ENCODE measurements at regions not wholly inside any gene's neighbourhood (a gene's known extent, or its start where the extent isn't known, plus 50 kb on each side); places are given as distances from the start of the nearest gene placed in this dataset.

DNA sequence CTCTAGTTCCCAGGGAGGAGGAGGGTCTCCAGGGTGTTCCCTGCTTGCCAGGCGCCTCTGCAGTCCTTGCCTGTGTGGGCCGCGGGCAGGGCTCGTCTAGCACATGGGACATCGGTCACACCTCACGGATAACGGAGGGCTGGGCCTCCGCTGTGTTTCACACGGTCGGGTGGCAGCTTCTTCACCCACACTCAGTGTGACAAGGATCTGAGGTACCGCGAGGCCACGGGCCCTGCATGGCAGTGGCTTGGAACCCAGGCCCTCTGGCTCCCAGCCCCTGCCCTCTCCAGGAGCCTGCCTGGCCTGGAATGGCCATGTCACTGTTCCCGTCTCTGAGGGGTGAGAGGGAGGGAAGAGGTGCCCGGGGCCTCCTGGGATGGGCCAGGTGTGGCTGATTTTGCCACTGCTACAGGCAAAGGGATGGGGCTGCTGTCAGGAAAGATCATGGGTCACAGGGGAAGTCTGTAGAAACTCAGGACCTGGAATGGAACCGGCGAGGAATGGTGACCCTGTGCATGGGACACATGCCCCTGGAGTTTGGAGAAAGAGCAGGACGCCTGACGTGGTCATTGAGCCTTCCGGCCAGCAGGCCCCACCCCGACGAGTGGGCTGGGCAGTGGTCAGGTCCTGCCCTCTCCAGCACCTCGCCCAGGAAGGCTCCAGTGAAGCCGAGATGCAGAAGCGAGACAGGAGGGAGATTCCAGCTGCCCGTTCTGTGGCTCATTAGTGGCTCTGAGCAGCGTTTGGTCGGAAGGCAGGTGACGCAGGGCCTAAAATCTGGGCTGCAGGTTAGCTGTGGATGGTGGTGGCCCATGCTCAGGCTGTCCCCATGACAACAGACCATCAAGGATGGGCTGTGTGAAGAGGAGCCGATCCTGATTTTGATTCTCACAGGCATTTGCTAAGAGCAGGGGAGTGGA, 76.5 kb upstream of the GSE1 start (continued):
- TF ChIP-seq PHF20 (CRISPR knock-in tag; IDR thresholded peaks at IDR 0.05) (no peak), NR2F1 (CRISPR knock-in tag; IDR thresholded peaks at IDR 0.05) (no peak), TCF7L2 (IDR thresholded peaks at IDR 0.05; ENCODE audit: low read depth, low read length) (no peak), PHF8 (CRISPR knock-in tag; IDR thresholded peaks at IDR 0.05) (peak; percentile 21; the same call in 1 of the 2 replicates), MXD4 (CRISPR knock-in tag; IDR thresholded peaks at IDR 0.05) (no peak), ZNF7 (CRISPR knock-in tag; IDR thresholded peaks at IDR 0.05) (peak; percentile 10; the same call in 1 of the 2 replicates), PHF21A (CRISPR knock-in tag; IDR thresholded peaks at IDR 0.05) (peak; percentile 71), ZNF329 (CRISPR knock-in tag; IDR thresholded peaks at IDR 0.05; ENCODE audit: low read depth) (0 out of 2 replicates have a peak, but pooled peaks have one; percentile 25), ZNF713 (CRISPR knock-in tag; IDR thresholded peaks at IDR 0.05) (no peak), HIVEP1 (CRISPR knock-in tag; IDR thresholded peaks at IDR 0.05) (0 out of 2 replicates have a peak, but pooled peaks have one; percentile 20), ZNF589 (CRISPR knock-in tag; conservative IDR thresholded peaks at IDR 0.05) (no peak), ETV5 (CRISPR knock-in tag; IDR thresholded peaks at IDR 0.05; ENCODE audit: borderline replicate concordance) (peak; percentile 73; the same call in 1 of the 2 replicates), SMARCC2 (IDR thresholded peaks at IDR 0.05) (no peak), SMAD9 (CRISPR knock-in tag; IDR thresholded peaks at IDR 0.05) (peak; percentile 52; the same call in 1 of the 2 replicates), KMT2A (CRISPR knock-in tag; IDR thresholded peaks at IDR 0.05) (peak; percentile 47; the same call in 1 of the 2 replicates), SMAD1 (CRISPR knock-in tag; IDR thresholded peaks at IDR 0.05; ENCODE audit: borderline replicate concordance, low read depth) (peak; percentile 47; the same call in 1 of the 2 replicates), SPEN (CRISPR knock-in tag; IDR thresholded peaks at IDR 0.05; ENCODE audit: low read depth) (peak; percentile 46; the same call in 1 of the 2 replicates), RFXAP (CRISPR knock-in tag; IDR thresholded peaks at IDR 0.05; ENCODE audit: borderline replicate concordance) (no peak), POGZ (CRISPR knock-in tag; IDR thresholded peaks at IDR 0.05) (no peak; the same call in 1 of the 2 replicates)
- TF ChIP-seq, protein P1, sequence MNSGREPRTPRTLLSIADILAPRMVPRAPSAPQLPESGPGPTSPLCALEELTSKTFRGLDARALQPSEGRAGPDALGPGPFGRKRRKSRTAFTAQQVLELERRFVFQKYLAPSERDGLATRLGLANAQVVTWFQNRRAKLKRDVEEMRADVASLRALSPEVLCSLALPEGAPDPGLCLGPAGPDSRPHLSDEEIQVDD (CRISPR knock-in tag; IDR thresholded peaks at IDR 0.05; ENCODE audit: borderline replicate concordance), result no peak; the same call in 1 of the 2 replicates
- TF ChIP-seq, protein P2, sequence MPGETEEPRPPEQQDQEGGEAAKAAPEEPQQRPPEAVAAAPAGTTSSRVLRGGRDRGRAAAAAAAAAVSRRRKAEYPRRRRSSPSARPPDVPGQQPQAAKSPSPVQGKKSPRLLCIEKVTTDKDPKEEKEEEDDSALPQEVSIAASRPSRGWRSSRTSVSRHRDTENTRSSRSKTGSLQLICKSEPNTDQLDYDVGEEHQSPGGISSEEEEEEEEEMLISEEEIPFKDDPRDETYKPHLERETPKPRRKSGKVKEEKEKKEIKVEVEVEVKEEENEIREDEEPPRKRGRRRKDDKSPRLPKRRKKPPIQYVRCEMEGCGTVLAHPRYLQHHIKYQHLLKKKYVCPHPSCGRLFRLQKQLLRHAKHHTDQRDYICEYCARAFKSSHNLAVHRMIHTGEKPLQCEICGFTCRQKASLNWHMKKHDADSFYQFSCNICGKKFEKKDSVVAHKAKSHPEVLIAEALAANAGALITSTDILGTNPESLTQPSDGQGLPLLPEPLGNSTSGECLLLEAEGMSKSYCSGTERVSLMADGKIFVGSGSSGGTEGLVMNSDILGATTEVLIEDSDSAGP (CRISPR knock-in tag; IDR thresholded peaks at IDR 0.05; ENCODE audit: borderline replicate concordance), result peak; percentile 82
- TF ChIP-seq, protein P3, sequence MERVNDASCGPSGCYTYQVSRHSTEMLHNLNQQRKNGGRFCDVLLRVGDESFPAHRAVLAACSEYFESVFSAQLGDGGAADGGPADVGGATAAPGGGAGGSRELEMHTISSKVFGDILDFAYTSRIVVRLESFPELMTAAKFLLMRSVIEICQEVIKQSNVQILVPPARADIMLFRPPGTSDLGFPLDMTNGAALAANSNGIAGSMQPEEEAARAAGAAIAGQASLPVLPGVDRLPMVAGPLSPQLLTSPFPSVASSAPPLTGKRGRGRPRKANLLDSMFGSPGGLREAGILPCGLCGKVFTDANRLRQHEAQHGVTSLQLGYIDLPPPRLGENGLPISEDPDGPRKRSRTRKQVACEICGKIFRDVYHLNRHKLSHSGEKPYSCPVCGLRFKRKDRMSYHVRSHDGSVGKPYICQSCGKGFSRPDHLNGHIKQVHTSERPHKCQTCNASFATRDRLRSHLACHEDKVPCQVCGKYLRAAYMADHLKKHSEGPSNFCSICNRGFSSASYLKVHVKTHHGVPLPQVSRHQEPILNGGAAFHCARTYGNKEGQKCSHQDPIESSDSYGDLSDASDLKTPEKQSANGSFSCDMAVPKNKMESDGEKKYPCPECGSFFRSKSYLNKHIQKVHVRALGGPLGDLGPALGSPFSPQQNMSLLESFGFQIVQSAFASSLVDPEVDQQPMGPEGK (CRISPR knock-in tag; IDR thresholded peaks at IDR 0.05), result peak; percentile 71
- TF ChIP-seq, protein P4, sequence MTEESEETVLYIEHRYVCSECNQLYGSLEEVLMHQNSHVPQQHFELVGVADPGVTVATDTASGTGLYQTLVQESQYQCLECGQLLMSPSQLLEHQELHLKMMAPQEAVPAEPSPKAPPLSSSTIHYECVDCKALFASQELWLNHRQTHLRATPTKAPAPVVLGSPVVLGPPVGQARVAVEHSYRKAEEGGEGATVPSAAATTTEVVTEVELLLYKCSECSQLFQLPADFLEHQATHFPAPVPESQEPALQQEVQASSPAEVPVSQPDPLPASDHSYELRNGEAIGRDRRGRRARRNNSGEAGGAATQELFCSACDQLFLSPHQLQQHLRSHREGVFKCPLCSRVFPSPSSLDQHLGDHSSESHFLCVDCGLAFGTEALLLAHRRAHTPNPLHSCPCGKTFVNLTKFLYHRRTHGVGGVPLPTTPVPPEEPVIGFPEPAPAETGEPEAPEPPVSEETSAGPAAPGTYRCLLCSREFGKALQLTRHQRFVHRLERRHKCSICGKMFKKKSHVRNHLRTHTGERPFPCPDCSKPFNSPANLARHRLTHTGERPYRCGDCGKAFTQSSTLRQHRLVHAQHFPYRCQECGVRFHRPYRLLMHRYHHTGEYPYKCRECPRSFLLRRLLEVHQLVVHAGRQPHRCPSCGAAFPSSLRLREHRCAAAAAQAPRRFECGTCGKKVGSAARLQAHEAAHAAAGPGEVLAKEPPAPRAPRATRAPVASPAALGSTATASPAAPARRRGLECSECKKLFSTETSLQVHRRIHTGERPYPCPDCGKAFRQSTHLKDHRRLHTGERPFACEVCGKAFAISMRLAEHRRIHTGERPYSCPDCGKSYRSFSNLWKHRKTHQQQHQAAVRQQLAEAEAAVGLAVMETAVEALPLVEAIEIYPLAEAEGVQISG (CRISPR knock-in tag; IDR thresholded peaks at IDR 0.05), result peak; percentile 65
